HepG2 (cell line): ENCODE measurements at regions not wholly inside any gene's neighbourhood (a gene's known extent, or its start where the extent isn't known, plus 50 kb on each side); places are given as distances from the start of the nearest gene placed in this dataset.

Experiments used
- ATAC-seq: fragments of 200-7000 bp; cut with Tn5 transposase; 3 replicates; pipeline ENCODE4 v1.9.1; 2020; ENCODE audit warnings: mild to moderate bottlenecking, moderate library complexity
- BruUV-seq: library from RNA; stranded (reverse); fragments of 400-500 nt; replicated peaks from 2 replicates; lab custom pipeline; 2021; lab: Mats Ljungman, UMichigan
- CTCF ChIA-PET: fragments of 300-600 bp; formaldehyde crosslinking; extraction: SDS; loops from one replicate; lab custom pipeline; 2021; ENCODE audit warnings: low total read pairs, inconsistent platforms, low intra/inter-chr PET ratio; lab: Yijun Ruan, JAX
- POLR2A ChIA-PET: fragments of 350-600 bp; sonication (Branson Sonifier 250); formaldehyde crosslinking; loops from one replicate; lab custom pipeline; 2020; ENCODE audit warnings: antibody characterized with exemption, inconsistent platforms; lab: Yijun Ruan, JAX
- DNase-seq: peaks from one replicate; pipeline ENCODE4 v3.0.0-alpha.2; 2015; ENCODE audit warnings: low spot score
- FAIRE-seq: peaks from 3 replicates; lab custom pipeline; 2011; peaks lifted over from hg19 to GRCh38; lab: Jason Lieb, UNC
- H2AFZ ChIP-seq: one replicate; pipeline ENCODE4 v1.6.1; 2011; ENCODE audit warnings: low read length, inconsistent platforms
- H3K27ac ChIP-seq: fragments of 300-600 bp; 3 replicates; pipeline ENCODE4 v1.8.0; 2011; ENCODE audit warnings: mixed run types, mild to moderate bottlenecking, mixed read lengths, low read length, inconsistent platforms; ENCODE audit not compliant: insufficient read depth; ENCODE audit errors: extremely low read length
- H3K27me3 ChIP-seq, 2 experiments: fragments of 200-600 bp in 1 of 2; 2 replicates in 1 of 2; 3 replicates in 1 of 2; pipeline versions ENCODE4 v1.6.0 to v1.8.0; 2011; ENCODE audit warnings: low read length in 2 of 2, mild to moderate bottlenecking in 2 of 2, moderate library complexity in 2 of 2, inconsistent platforms in 1 of 2; ENCODE audit not compliant: insufficient read depth in 2 of 2, control insufficient read depth in 1 of 2
- H3K36me3 ChIP-seq, 2 experiments: fragments of 200-600 bp in 1 of 2; replicated peaks in 1 of 2; 2 replicates in 1 of 2; 3 replicates in 1 of 2; pipeline versions ENCODE4 v1.5.1 to v1.8.0; 2011; ENCODE audit warnings: low read length in 2 of 2, inconsistent platforms in 1 of 2; ENCODE audit not compliant: insufficient read depth in 2 of 2, control insufficient read depth in 1 of 2
- H3K4me1 ChIP-seq: 2 replicates; pipeline ENCODE4 v1.5.1; 2012; ENCODE audit warnings: low read length, inconsistent platforms; ENCODE audit not compliant: insufficient read depth
- H3K4me2 ChIP-seq: 2 replicates; pipeline ENCODE4 v1.6.0; 2011; ENCODE audit warnings: low read depth, low read length, inconsistent platforms
- H3K4me3 ChIP-seq, 3 experiments: fragments of 200-600 bp in 1 of 3; sonication (generic), shearing (Covaris generic) in 1 of 3; replicated peaks in 1 of 3; 2 replicates each; pipeline ENCODE4 v1.5.1; 2011 to 2016; ENCODE audit warnings: low read length in 3 of 3, inconsistent platforms in 2 of 3, low read depth in 2 of 3, mild to moderate bottlenecking in 2 of 3, control low read depth in 1 of 3, mixed read lengths in 1 of 3; ENCODE audit not compliant: insufficient read depth in 1 of 3
- H3K79me2 ChIP-seq: one replicate; pipeline ENCODE4 v1.6.1; 2011; ENCODE audit warnings: low read length, inconsistent platforms; ENCODE audit not compliant: insufficient read depth
- H3K9ac ChIP-seq: 2 replicates; pipeline ENCODE4 v1.6.0; 2011; ENCODE audit warnings: mild to moderate bottlenecking, low read depth, low read length, inconsistent platforms; ENCODE audit not compliant: insufficient read depth
- H3K9me3 ChIP-seq: 2 replicates; pipeline ENCODE4 v1.5.1; 2012; ENCODE audit warnings: mild to moderate bottlenecking, low read length
- H4K20me1 ChIP-seq: 2 replicates; pipeline ENCODE4 v1.6.0; 2011; ENCODE audit warnings: inconsistent platforms, mild to moderate bottlenecking, low read length, moderate library complexity; ENCODE audit not compliant: insufficient read depth
- KLF16 ChIP-seq, 2 experiments: sonication (generic) in 1 of 2; formaldehyde crosslinking in 1 of 2; IDR thresholded peaks; 2 replicates each; pipeline versions ENCODE4 v1.6.1 to v1.8.0; 2016 to 2023; ENCODE audit warnings: missing genetic modification reagents in 2 of 2, missing compliant biosample characterization in 1 of 2
- MAFF ChIP-seq: IDR thresholded peaks from 2 replicates; pipeline ENCODE4 v1.6.1; 2011; ENCODE audit warnings: low read depth, low read length, improper control_type of control experiment
- MIER2 ChIP-seq: IDR thresholded peaks from 2 replicates; pipeline ENCODE4 v1.6.1; 2016; ENCODE audit warnings: missing biosample characterization, missing genetic modification reagents
- SRY ChIP-seq: sonication (generic); formaldehyde crosslinking; IDR thresholded peaks from 2 replicates; pipeline ENCODE4 v1.8.0; 2022; ENCODE audit warnings: mild to moderate bottlenecking, missing genetic modification reagents
- TCF7 ChIP-seq: sonication (generic); IDR thresholded peaks from 2 replicates; pipeline ENCODE4 v1.6.1; 2016; ENCODE audit warnings: antibody characterized with exemption, low read depth
- TCF7L2 ChIP-seq: IDR thresholded peaks from 2 replicates; pipeline ENCODE4 v1.6.1; 2011; ENCODE audit warnings: mild to moderate bottlenecking, low read depth, low read length, moderate library complexity
- ZNF572 ChIP-seq: sonication (generic); formaldehyde crosslinking; IDR thresholded peaks from 2 replicates; pipeline ENCODE4 v1.5.1; 2020; ENCODE audit warnings: mild to moderate bottlenecking, missing genetic modification reagents
- ZNF772 ChIP-seq: sonication (generic); formaldehyde crosslinking; IDR thresholded peaks from 2 replicates; pipeline ENCODE4 v1.5.0; 2020; ENCODE audit warnings: mild to moderate bottlenecking, missing genetic modification reagents
- ZSCAN30 ChIP-seq: sonication (generic); formaldehyde crosslinking; IDR thresholded peaks from 2 replicates; pipeline ENCODE4 v1.5.0; 2020; ENCODE audit warnings: mild to moderate bottlenecking, missing genetic modification reagents
- WGBS: methylation state at CpG from one replicate; pipeline ENCODE4 v1.1.6; 2017; ENCODE audit warnings: low lambda C conversion rate; 5-methylcytosine and 5-hydroxymethylcytosine counted together
- in situ Hi-C: cut with HindIII; loops from 2 replicates; pipeline ENCODE4 v1.10.0; 2017; ENCODE audit warnings: low pct_unique_long_range_greater_than_20kb; ENCODE audit not compliant: extremely low pct_ligation_motif_present
- intact Hi-C: fragments of 100-400 bp; cut with micrococcal nuclease; formaldehyde crosslinking; loops from one replicate; pipeline ENCODE4 v1.10.0; 2022; ENCODE audit not compliant: unreplicated experiment
- TF ChIP-seq, protein P1 (sequence below): IDR thresholded peaks from 2 replicates; pipeline ENCODE4 v1.6.1; 2012; ENCODE audit warnings: low read depth, low read length, improper control_type of control experiment
- TF ChIP-seq, protein P2 (sequence below): sonication (generic); formaldehyde crosslinking; IDR thresholded peaks from 2 replicates; pipeline ENCODE4 v1.4.0; 2020; ENCODE audit warnings: mild to moderate bottlenecking, low read depth, missing genetic modification reagents

DNA sequence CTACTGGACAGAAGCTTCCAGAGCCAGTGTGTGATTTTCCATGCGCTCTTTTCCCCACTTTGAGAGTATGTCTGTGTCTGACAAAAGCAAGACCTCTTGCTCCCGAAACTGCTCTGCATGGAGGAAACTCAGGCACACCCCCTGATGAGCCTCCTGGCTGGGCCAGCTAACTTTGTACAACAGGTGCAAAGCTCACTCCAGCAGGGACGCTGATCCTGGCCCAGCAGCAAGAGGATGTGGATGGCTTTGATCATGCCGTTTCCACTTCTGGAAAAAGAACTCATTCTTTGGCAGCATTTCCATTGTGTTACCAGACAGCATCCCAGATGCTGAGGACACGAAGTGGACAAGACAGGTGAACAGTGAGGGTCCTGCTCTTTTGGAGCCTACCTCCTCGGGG lies 103.1 kb downstream of the TLR5 start (continued):
- TF ChIP-seq, protein P1, sequence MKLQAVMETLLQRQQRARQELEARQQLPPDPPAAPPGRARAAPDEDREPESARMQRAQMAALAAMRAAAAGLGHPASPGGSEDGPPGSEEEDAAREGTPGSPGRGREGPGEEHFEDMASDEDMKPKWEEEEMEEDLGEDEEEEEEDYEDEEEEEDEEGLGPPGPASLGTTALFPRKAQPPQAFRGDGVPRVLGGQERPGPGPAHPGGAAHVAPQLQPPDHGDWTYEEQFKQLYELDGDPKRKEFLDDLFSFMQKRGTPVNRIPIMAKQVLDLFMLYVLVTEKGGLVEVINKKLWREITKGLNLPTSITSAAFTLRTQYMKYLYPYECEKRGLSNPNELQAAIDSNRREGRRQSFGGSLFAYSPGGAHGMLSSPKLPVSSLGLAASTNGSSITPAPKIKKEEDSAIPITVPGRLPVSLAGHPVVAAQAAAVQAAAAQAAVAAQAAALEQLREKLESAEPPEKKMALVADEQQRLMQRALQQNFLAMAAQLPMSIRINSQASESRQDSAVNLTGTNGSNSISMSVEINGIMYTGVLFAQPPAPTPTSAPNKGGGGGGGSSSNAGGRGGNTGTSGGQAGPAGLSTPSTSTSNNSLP = 0 out of 2 replicates have a peak, but pooled peaks have one; percentile 31

DNA sequence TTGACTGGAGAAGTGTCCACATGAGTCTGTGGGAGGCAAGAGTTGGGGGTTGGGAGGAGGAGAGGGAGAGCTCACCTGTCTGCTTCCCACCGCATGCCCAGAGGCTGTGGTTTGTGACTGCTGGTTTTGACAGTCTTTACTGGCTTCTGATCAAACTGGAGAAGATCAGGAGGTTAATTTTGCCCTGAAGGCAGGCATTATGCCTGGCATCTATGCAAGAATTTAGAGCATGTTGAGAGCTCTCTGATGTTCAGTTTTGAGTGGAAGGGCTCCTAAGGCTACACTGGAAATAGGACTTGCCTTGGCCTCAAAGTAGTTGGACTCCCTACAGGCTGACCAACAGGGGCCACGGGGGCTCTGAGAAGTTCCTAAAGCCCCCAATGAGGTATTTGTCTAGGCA lies 101.6 kb downstream of the TLR5 start:
- H3K4me1 ChIP-seq = peaks cover 41% of the 10 kb centered on the region
- FAIRE-seq = no peak
- DNase-seq = no peak
- no peak overlapping the region for H3K27ac ChIP-seq
- no peak overlapping the region for H3K4me3 ChIP-seq
- in situ Hi-C loops = no loop called here
- intact Hi-C loops = no loop called here
- H3K36me3 ChIP-seq = no peaks in the 10 kb centered on the region
- H3K4me2 ChIP-seq = no peak overlapping the region
- H3K27me3 ChIP-seq = no peaks in the 10 kb centered on the region
- TF ChIP-seq ZSCAN30 (no peak), ZNF572 (CRISPR knock-in tag) (no peak), MIER2 (CRISPR knock-in tag) (no peak), ZNF772 (CRISPR knock-in tag) (no peak), SRY (CRISPR knock-in tag) (no peak), MAFF (no peak), TCF7L2 (no peak), KLF16 (CRISPR knock-in tag; IDR thresholded peaks at IDR 0.05) (no peak), TCF7 (no peak)
- TF ChIP-seq, protein P2, sequence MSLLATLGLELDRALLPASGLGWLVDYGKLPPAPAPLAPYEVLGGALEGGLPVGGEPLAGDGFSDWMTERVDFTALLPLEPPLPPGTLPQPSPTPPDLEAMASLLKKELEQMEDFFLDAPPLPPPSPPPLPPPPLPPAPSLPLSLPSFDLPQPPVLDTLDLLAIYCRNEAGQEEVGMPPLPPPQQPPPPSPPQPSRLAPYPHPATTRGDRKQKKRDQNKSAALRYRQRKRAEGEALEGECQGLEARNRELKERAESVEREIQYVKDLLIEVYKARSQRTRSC (CRISPR knock-in tag) = no peak
- H4K20me1 ChIP-seq = no peaks in the 10 kb centered on the region
- H2AFZ ChIP-seq = no peak overlapping the region
- H3K79me2 ChIP-seq = no peaks in the 10 kb centered on the region
- no peak overlapping the region for H3K9ac ChIP-seq
- 41% methylated on average over 2 of the region's 2 CpGs for WGBS
- peaks cover 11% of the 10 kb centered on the region for H3K9me3 ChIP-seq
- no peak for ATAC-seq
- ChIA-PET CTCF (no interaction called here), POLR2A (no interaction called here)
- no TSS peak for BruUV-seq
